Endothelial cell of umbilical vein (primary cell): ENCODE measurements at regions not wholly inside any gene's neighbourhood (a gene's known extent, or its start where the extent isn't known, plus 50 kb on each side); places are given as distances from the start of the nearest gene placed in this dataset.

Source experiments
- BruUV-seq: library from RNA; stranded (reverse); fragments of 400-500 nt; replicated peaks from 2 replicates; lab custom pipeline; 2021; lab: Mats Ljungman, UMichigan
- CTCF ChIA-PET: fragments of 300-600, 350-600 bp; sonication (Branson Sonifier 250); formaldehyde crosslinking; loops from one replicate; lab custom pipeline; 2021; ENCODE audit warnings: antibody characterized with exemption, inconsistent platforms; lab: Charles Lee
- POLR2A ChIA-PET: fragments of 300-600, 350-600 bp; sonication (Branson Sonifier 250); formaldehyde crosslinking; loops from one replicate; lab custom pipeline; 2021; ENCODE audit warnings: antibody characterized with exemption, inconsistent platforms; lab: Charles Lee
- DNase-seq: peaks from one replicate; pipeline ENCODE4 v3.0.0-alpha.2; 2011; ENCODE audit warnings: low read depth, low spot score
- FAIRE-seq: peaks from 2 replicates; lab custom pipeline; 2011; peaks lifted over from hg19 to GRCh38; lab: Jason Lieb, UNC
- H2AFZ ChIP-seq: 2 replicates; pipeline ENCODE4 v1.6.0; 2012; ENCODE audit warnings: low read depth, low read length, control low read depth, inconsistent platforms
- H3K27ac ChIP-seq: 2 replicates; pipeline ENCODE4 v1.5.1; 2011; ENCODE audit warnings: low read depth, mild to moderate bottlenecking, control low read depth, low read length, moderate library complexity; ENCODE audit not compliant: insufficient read depth
- H3K27me3 ChIP-seq, 2 experiments: 2 replicates each; pipeline versions ENCODE4 v1.6.0 to v1.6.1; 2011; ENCODE audit warnings: low read length in 2 of 2, mixed read lengths in 1 of 2; ENCODE audit not compliant: control insufficient read depth in 2 of 2, insufficient read depth in 2 of 2
- H3K36me3 ChIP-seq, 2 experiments: 2 replicates in 1 of 2; 3 replicates in 1 of 2; pipeline ENCODE4 v1.5.1; 2011; ENCODE audit warnings: low read length in 2 of 2, mild to moderate bottlenecking in 1 of 2, moderate library complexity in 1 of 2; ENCODE audit not compliant: control insufficient read depth in 2 of 2, insufficient read depth in 2 of 2; ENCODE audit errors: extremely low read depth in 1 of 2
- H3K4me1 ChIP-seq: 3 replicates; pipeline ENCODE4 v1.5.1; 2011; ENCODE audit warnings: mild to moderate bottlenecking, low read length; ENCODE audit not compliant: control insufficient read depth, insufficient read depth; ENCODE audit errors: extremely low read depth
- H3K4me2 ChIP-seq: 2 replicates; pipeline ENCODE4 v1.6.1; 2011; ENCODE audit warnings: low read length, control low read depth, mixed read lengths; ENCODE audit not compliant: insufficient read depth
- H3K4me3 ChIP-seq, 3 experiments: fragments of 200-600 bp in 1 of 3; sonication (generic), shearing (Covaris generic) in 1 of 3; replicated peaks in 1 of 3; 2 replicates each; pipeline ENCODE4 v1.5.1; 2011 to 2016; ENCODE audit warnings: control low read depth in 3 of 3, low read length in 3 of 3, mild to moderate bottlenecking in 2 of 3, inconsistent platforms in 1 of 3, low read depth in 1 of 3, moderate library complexity in 1 of 3; ENCODE audit not compliant: insufficient read depth in 1 of 3
- H3K79me2 ChIP-seq: 2 replicates; pipeline ENCODE4 v1.6.0; 2012; ENCODE audit warnings: low read length, inconsistent platforms; ENCODE audit not compliant: control insufficient read depth, insufficient read depth
- H3K9ac ChIP-seq: replicated peaks from 2 replicates; pipeline ENCODE3; 2011; ENCODE audit warnings: low read length, control low read depth; ENCODE audit not compliant: insufficient read depth; ENCODE audit errors: extremely low read depth
- H3K9me1 ChIP-seq: replicated peaks from 3 replicates; pipeline ENCODE4 v1.6.0; 2011; ENCODE audit warnings: mild to moderate bottlenecking, low read length; ENCODE audit not compliant: control insufficient read depth, insufficient read depth; ENCODE audit errors: extremely low read depth
- H3K9me3 ChIP-seq: replicated peaks from 2 replicates; pipeline ENCODE4 v1.5.1; 2012; ENCODE audit warnings: low read length, inconsistent platforms; ENCODE audit not compliant: control insufficient read depth, insufficient read depth
- H4K20me1 ChIP-seq: replicated peaks from 2 replicates; pipeline ENCODE3; 2011; ENCODE audit warnings: mild to moderate bottlenecking, low read length; ENCODE audit not compliant: control insufficient read depth, insufficient read depth; ENCODE audit errors: extremely low read depth
- EZH2 ChIP-seq: IDR thresholded peaks from 2 replicates; pipeline ENCODE4 v1.6.1; 2012; ENCODE audit warnings: borderline replicate concordance, low read depth, mild to moderate bottlenecking, moderate library complexity, low read length, inconsistent platforms; ENCODE audit not compliant: severe bottlenecking
- FOS ChIP-seq: IDR thresholded peaks from 2 replicates; pipeline ENCODE4 v1.6.1; 2011; ENCODE audit warnings: mild to moderate bottlenecking, low read length, moderate library complexity, borderline replicate concordance; ENCODE audit not compliant: insufficient read depth
- GATA2 ChIP-seq: IDR thresholded peaks from 2 replicates; pipeline ENCODE4 v1.7.0; 2011; ENCODE audit warnings: low read depth, mild to moderate bottlenecking, moderate library complexity, mixed read lengths, low read length; ENCODE audit not compliant: insufficient read length, insufficient read depth
- JUN ChIP-seq: IDR thresholded peaks from 2 replicates; pipeline ENCODE4 v1.6.1; 2011; ENCODE audit warnings: borderline replicate concordance, low read depth; ENCODE audit not compliant: insufficient read length, insufficient read depth
- MYC ChIP-seq: IDR thresholded peaks from one replicate; pipeline ENCODE4 v1.6.1; 2011; ENCODE audit warnings: mild to moderate bottlenecking, low read depth, low read length
- POLR2A ChIP-seq: IDR thresholded peaks from 2 replicates; pipeline ENCODE4 v1.6.1; 2012; ENCODE audit warnings: low read depth, mild to moderate bottlenecking, control low read depth, low read length
- POLR2AphosphoS5 ChIP-seq: IDR thresholded peaks from 2 replicates; pipeline ENCODE4 v1.6.1; 2012; ENCODE audit warnings: low read depth, mild to moderate bottlenecking, control low read depth, low read length, moderate library complexity; ENCODE audit not compliant: insufficient read depth
- dilution Hi-C: fragments of 300-500 bp; cut with MboI; formaldehyde crosslinking; loops from one replicate; pipeline ENCODE4 v1.15.0; 2019; ENCODE audit warnings: low sequenced_read_pairs; ENCODE audit not compliant: extremely low pct_ligation_motif_present
- intact Hi-C: fragments of 100-400 bp; cut with micrococcal nuclease; formaldehyde crosslinking; loops from one replicate; pipeline ENCODE4 v1.10.0; 2022
- TF ChIP-seq, protein P1 (sequence below): IDR thresholded peaks from 2 replicates; pipeline ENCODE4 v1.6.1; 2011; ENCODE audit not compliant: insufficient read depth, insufficient read length

GRCh38 chr18:78245451-78245850 lies 734.2 kb upstream of the SALL3 start:
- Histone ChIP-seq H3K9me1 (no peaks in the 10 kb centered on the region), H3K79me2 (no peaks in the 10 kb centered on the region), H4K20me1 (no peaks in the 10 kb centered on the region), H3K27ac (no peak overlapping the region), H2AFZ (no peak overlapping the region), H3K9me3 (peaks cover 6% of the 10 kb centered on the region), H3K4me1 (no peaks in the 10 kb centered on the region), H3K4me2 (no peak overlapping the region), H3K4me3 (no peak overlapping the region), H3K9ac (no peak overlapping the region), H3K27me3 (no peaks in the 10 kb centered on the region), H3K36me3 (no peaks in the 10 kb centered on the region)
- no peak for TF ChIP-seq POLR2A
- no peak for TF ChIP-seq GATA2
- no peak for TF ChIP-seq EZH2
- TF ChIP-seq MYC, result no peak
- TF ChIP-seq FOS, result no peak
- dilution Hi-C loops, result no loop called here
- intact Hi-C loops, result no loop called here
- no peak for DNase-seq
- POLR2A ChIA-PET, result no interaction called here
- no TSS peak for BruUV-seq
- CTCF ChIA-PET, result no interaction called here
- FAIRE-seq, result no peak

- Histone ChIP-seq H3K4me2 (no peak overlapping the region), H3K36me3 (no peaks in the 10 kb centered on the region), H3K79me2 (no peaks in the 10 kb centered on the region), H3K27me3 (no peaks in the 10 kb centered on the region), H4K20me1 (no peaks in the 10 kb centered on the region), H3K4me3 (no peak overlapping the region), H2AFZ (no peak overlapping the region), H3K9me3 (peaks cover 6% of the 10 kb centered on the region), H3K9me1 (no peaks in the 10 kb centered on the region), H3K27ac (no peak overlapping the region), H3K4me1 (no peaks in the 10 kb centered on the region), H3K9ac (no peak overlapping the region)
- intact Hi-C loops, result no loop called here
- no TSS peak for BruUV-seq
- DNase-seq, result no peak
- dilution Hi-C loops, result no loop called here
- ChIA-PET POLR2A (no interaction called here), CTCF (no interaction called here)
- no peak for FAIRE-seq
- TF ChIP-seq JUN (no peak), POLR2AphosphoS5 (no peak), EZH2 (no peak), POLR2A (no peak), MYC (no peak), FOS (no peak)
- TF ChIP-seq, protein P1, sequence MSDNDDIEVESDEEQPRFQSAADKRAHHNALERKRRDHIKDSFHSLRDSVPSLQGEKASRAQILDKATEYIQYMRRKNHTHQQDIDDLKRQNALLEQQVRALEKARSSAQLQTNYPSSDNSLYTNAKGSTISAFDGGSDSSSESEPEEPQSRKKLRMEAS, result no peak
These were observed 733.6 kb upstream of the SALL3 start for GRCh38 chr18:78246050-78246449.
